ENCODE measurements at regions not wholly inside any gene's neighbourhood (a gene's known extent, or its start where the extent isn't known, plus 50 kb on each side); places are given as distances from the start of the nearest gene placed in this dataset.

- Histone ChIP-seq H3K23ac (ENCODE audit: insufficient read length, low read depth, low read length) (no peak overlapping the region), H2AK5ac (ENCODE audit: insufficient read length, low read length) (no peak overlapping the region), H3K4ac (ENCODE audit: low read depth, low read length) (no peak overlapping the region), H3K27ac (ENCODE audit: insufficient read length, low read depth, low read length) (no peak overlapping the region), H3K79me2 (ENCODE audit: insufficient read depth, low read length) (no peaks in the 10 kb centered on the region), H2BK12ac (ENCODE audit: insufficient read length, low read depth, low read length) (no peak overlapping the region), H3K14ac (ENCODE audit: insufficient read depth, low read length) (no peak overlapping the region), H3K4me2 (ENCODE audit: insufficient read depth, insufficient read length, low read length) (no peak overlapping the region), H3K9me3 (ENCODE audit: control insufficient read depth, low read depth, low read length) (no peaks in the 10 kb centered on the region), H3K27me3 (ENCODE audit: insufficient read depth, low read length) (no peaks in the 10 kb centered on the region), H4K20me1 (ENCODE audit: control insufficient read depth, insufficient read depth, insufficient read length) (no peaks in the 10 kb centered on the region), H4K91ac (ENCODE audit: insufficient read length, low read depth, low read length) (no peak overlapping the region), H2AFZ (ENCODE audit: low read length) (no peak overlapping the region), H3K9ac (ENCODE audit: extremely low read depth, insufficient read length, low read length) (no peak overlapping the region), H3K23me2 (ENCODE audit: insufficient read length, low read depth, low read length, poor library complexity, severe bottlenecking) (no peaks in the 10 kb centered on the region), H2BK120ac (ENCODE audit: low read depth, low read length, poor library complexity, severe bottlenecking) (no peak overlapping the region), H2BK15ac (ENCODE audit: low read depth, low read length) (no peak overlapping the region), H3K4me1 (ENCODE audit: insufficient read depth, low read length) (no peaks in the 10 kb centered on the region), H3K56ac (ENCODE audit: insufficient read length, low read depth, low read length) (no peak overlapping the region), H4K8ac (replicated peaks; ENCODE audit: insufficient read length, low read depth, low read length) (no peak overlapping the region), H2BK20ac (ENCODE audit: low read depth, low read length, poor library complexity, severe bottlenecking) (no peak overlapping the region), H2BK5ac (ENCODE audit: insufficient read length, low read length) (no peak overlapping the region), H3T11ph (ENCODE audit: low read length) (no peak overlapping the region), H3K18ac (ENCODE audit: insufficient read length, low read depth, low read length) (no peak overlapping the region), H3K79me1 (ENCODE audit: insufficient read depth, low read depth, low read length, poor library complexity, severe bottlenecking) (no peaks in the 10 kb centered on the region), H4K5ac (ENCODE audit: insufficient read length, low read depth, low read length) (no peak overlapping the region)
- DNase-seq = no peak
- H3K4me3 Mint-ChIP-seq = no peak overlapping the region
- no peaks in the 10 kb centered on the region for H3K36me3 Mint-ChIP-seq (ENCODE audit: insufficient read depth in 1 of 3, low read depth in 3 of 3)
- WGBS (ENCODE audit: extremely low coverage, insufficient read length, low lambda C conversion rate) = no CpG with 5 or more reads among the region's 4 CpGs
- H3K27ac Mint-ChIP-seq = no peak overlapping the region
- H3K9me3 Mint-ChIP-seq = no peaks in the 10 kb centered on the region
- no peaks in the 10 kb centered on the region for H3K27me3 Mint-ChIP-seq (ENCODE audit: low read depth)
- no peak for TF ChIP-seq CTCF (conservative IDR thresholded peaks at IDR 0.05)
- peaks cover 0 to 2% of the 10 kb centered on the region in 2 experiments; a peak in 1 of 4 replicates for H3K4me1 Mint-ChIP-seq
These were observed 99.6 kb upstream of the HTR2A start for GRCh38 chr13:46996316-46997030.

Data from H9 (cell line).